ENCODE measurements at regions not wholly inside any gene's neighbourhood (a gene's known extent, or its start where the extent isn't known, plus 50 kb on each side); places are given as distances from the start of the nearest gene placed in this dataset.

DNA sequence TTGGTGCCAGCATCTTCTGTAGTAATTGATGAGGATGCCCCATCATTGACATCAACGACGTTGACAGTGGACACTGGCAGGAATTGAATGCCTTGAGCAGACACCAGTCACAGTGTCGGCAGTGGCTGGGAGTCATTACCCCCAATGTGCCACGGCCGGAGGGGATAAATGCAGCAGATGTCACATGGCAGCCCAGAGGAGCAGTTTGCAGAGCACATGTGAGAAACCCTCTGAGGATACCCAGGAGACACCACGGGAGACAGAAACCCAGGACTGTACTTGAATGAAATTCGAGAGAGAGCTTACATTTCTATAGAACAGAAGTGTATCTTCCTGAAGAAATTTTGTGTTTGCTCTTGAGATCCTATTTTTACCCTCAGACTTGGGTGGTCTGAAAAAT lies 409.1 kb upstream of the TNP1 start:
- no peaks in the 10 kb centered on the region for H3K36me3 ChIP-seq (ENCODE audit: control insufficient read depth in 2 of 2, extremely low read depth in 1 of 2, insufficient read depth in 2 of 2, low read length in 2 of 2)
- H3K9me1 ChIP-seq (ENCODE audit: control insufficient read depth, extremely low read depth, insufficient read depth, low read length) = no peaks in the 10 kb centered on the region
- no peak overlapping the region for H3K9ac ChIP-seq (ENCODE audit: control insufficient read depth, extremely low read depth, insufficient read depth, low read length)
- H3K79me2 ChIP-seq (ENCODE audit: control insufficient read depth, insufficient read depth, low read length) = no peaks in the 10 kb centered on the region
- H3K27me3 ChIP-seq (ENCODE audit: control insufficient read depth, extremely low read depth, insufficient read depth, low read length) = no peaks in the 10 kb centered on the region
- H3K27ac ChIP-seq (ENCODE audit: control insufficient read depth, insufficient read depth, low read length) = no peak overlapping the region
- FAIRE-seq (no peak), DNase-seq (ENCODE audit: low read depth, low spot score) (no peak)
- no peaks in the 10 kb centered on the region for H3K4me1 ChIP-seq (ENCODE audit: control insufficient read depth, extremely low read depth, insufficient read depth, low read length)
- no peak overlapping the region for H2AFZ ChIP-seq (ENCODE audit: control insufficient read depth, low read length)
- H3K9me3 ChIP-seq (ENCODE audit: control insufficient read depth, low read depth, low read length) = no peaks in the 10 kb centered on the region
- H3K4me2 ChIP-seq (ENCODE audit: control insufficient read depth, extremely low read depth, insufficient read depth, low read depth, low read length) = no peak overlapping the region
- H3K4me3 ChIP-seq (ENCODE audit: control insufficient read depth in 2 of 3, extremely low read depth in 1 of 3, insufficient read depth in 2 of 3, low read depth in 1 of 3, low read length in 3 of 3) = no peak overlapping the region
- no peaks in the 10 kb centered on the region for H4K20me1 ChIP-seq (ENCODE audit: control insufficient read depth, extremely low read depth, insufficient read depth, low read length)
- no peak for TF ChIP-seq CTCF (optimal IDR thresholded peaks at IDR 0.05 in 1 of 3, IDR thresholded peaks at IDR 0.05 in 1 of 3, conservative IDR thresholded peaks at IDR 0.05 in 1 of 3; ENCODE audit: extremely low read depth in 1 of 3, insufficient read depth in 2 of 3, low read length in 3 of 3)
- no peak for TF ChIP-seq EZH2 (IDR thresholded peaks at IDR 0.05; ENCODE audit: low read length)
- dilution Hi-C loops (cut with MboI; ENCODE audit: extremely low pct_ligation_motif_present, low sequenced_read_pairs) = no loop called here

DNA sequence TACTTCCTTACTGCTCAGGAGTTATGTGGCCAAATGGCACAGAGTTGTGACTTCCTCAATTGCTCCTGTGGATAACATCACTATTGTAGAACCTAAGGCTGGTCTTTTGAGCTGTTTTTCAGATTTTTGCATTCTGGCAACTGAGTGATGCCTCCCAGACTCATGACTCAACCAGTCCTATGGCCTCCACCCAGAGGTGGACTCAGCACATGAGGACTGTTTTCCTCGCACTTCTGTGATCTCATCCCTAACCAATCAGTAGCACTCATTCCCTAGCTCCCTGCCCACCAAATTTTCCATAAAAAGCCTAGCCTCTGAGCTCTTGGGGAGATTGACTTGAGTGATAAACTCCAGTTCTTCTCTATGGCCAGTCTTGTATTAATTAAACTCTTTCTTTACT lies 407.9 kb upstream of the TNP1 start:
- Histone ChIP-seq H3K9me1 (ENCODE audit: control insufficient read depth, extremely low read depth, insufficient read depth, low read length) (no peaks in the 10 kb centered on the region), H3K79me2 (ENCODE audit: control insufficient read depth, insufficient read depth, low read length) (no peaks in the 10 kb centered on the region), H3K9ac (ENCODE audit: control insufficient read depth, extremely low read depth, insufficient read depth, low read length) (no peak overlapping the region), H3K27me3 (ENCODE audit: control insufficient read depth, extremely low read depth, insufficient read depth, low read length) (no peaks in the 10 kb centered on the region), H2AFZ (ENCODE audit: control insufficient read depth, low read length) (no peak overlapping the region), H4K20me1 (ENCODE audit: control insufficient read depth, extremely low read depth, insufficient read depth, low read length) (no peaks in the 10 kb centered on the region), H3K27ac (ENCODE audit: control insufficient read depth, insufficient read depth, low read length) (no peak overlapping the region), H3K4me1 (ENCODE audit: control insufficient read depth, extremely low read depth, insufficient read depth, low read length) (no peaks in the 10 kb centered on the region), H3K4me3 (ENCODE audit: control insufficient read depth in 2 of 3, extremely low read depth in 1 of 3, insufficient read depth in 2 of 3, low read depth in 1 of 3, low read length in 3 of 3) (no peak overlapping the region), H3K36me3 (ENCODE audit: control insufficient read depth in 2 of 2, extremely low read depth in 1 of 2, insufficient read depth in 2 of 2, low read length in 2 of 2) (no peaks in the 10 kb centered on the region), H3K9me3 (ENCODE audit: control insufficient read depth, low read depth, low read length) (no peaks in the 10 kb centered on the region), H3K4me2 (ENCODE audit: control insufficient read depth, extremely low read depth, insufficient read depth, low read depth, low read length) (no peak overlapping the region)
- dilution Hi-C loops (cut with MboI; ENCODE audit: extremely low pct_ligation_motif_present, low sequenced_read_pairs) = no loop called here
- DNase-seq (ENCODE audit: low read depth, low spot score) (no peak), FAIRE-seq (no peak)
- TF ChIP-seq CTCF (optimal IDR thresholded peaks at IDR 0.05 in 1 of 3, IDR thresholded peaks at IDR 0.05 in 1 of 3, conservative IDR thresholded peaks at IDR 0.05 in 1 of 3; ENCODE audit: extremely low read depth in 1 of 3, insufficient read depth in 2 of 3, low read length in 3 of 3) (no peak), EZH2 (IDR thresholded peaks at IDR 0.05; ENCODE audit: low read length) (no peak)

All from keratinocyte (primary cell).